Prostate gland (tissue), 2 donors: ENCODE measurements at regions not wholly inside any gene's neighbourhood (a gene's known extent, or its start where the extent isn't known, plus 50 kb on each side); places are given as distances from the start of the nearest gene placed in this dataset.

Experiments
- DNase-seq: peaks from one replicate; pipeline ENCODE4 v3.0.0-alpha.2; 2019; ENCODE audit warnings: low spot score
- H3K27ac ChIP-seq, 2 donors: fragments of 200-600 bp; sonication (generic); 2 replicates each; pipeline ENCODE4 v1.5.1; 2017 to 2019
- H3K27me3 ChIP-seq: fragments of 200-600 bp; sonication (generic); replicated peaks from 2 replicates; pipeline ENCODE4 v1.5.1; 2019; ENCODE audit not compliant: insufficient read depth
- H3K36me3 ChIP-seq, 2 donors: fragments of 200-600 bp; sonication (generic); 1 replicate in 1 of 2; 2 replicates in 1 of 2; pipeline versions ENCODE4 v1.5.1 to v1.8.1; 2017 to 2019
- H3K4me1 ChIP-seq: fragments of 200-600 bp; sonication (generic); replicated peaks from 2 replicates; pipeline ENCODE4 v1.5.1; 2019
- H3K4me3 ChIP-seq, 2 donors: fragments of 200-600 bp; sonication (generic); 2 replicates each; pipeline ENCODE4 v1.5.1; 2017 to 2019
- H3K9me3 ChIP-seq: fragments of 200-600 bp; sonication (generic); 2 replicates; pipeline ENCODE4 v1.5.1; 2017
- POLR2A ChIP-seq: fragments of 450-650 bp; IDR thresholded peaks from one replicate; pipeline ENCODE4 v1.6.1; 2016; ENCODE audit warnings: antibody characterized with exemption, mild to moderate bottlenecking
- POLR2AphosphoS5 ChIP-seq: sonication (generic); formaldehyde crosslinking; IDR thresholded peaks from one replicate; pipeline ENCODE4 v1.6.1; 2017; ENCODE audit warnings: antibody characterized with exemption
- WGBS: methylation state at CpG from one replicate; pipeline ENCODE4 v1.1.5; 2018; 5-methylcytosine and 5-hydroxymethylcytosine counted together
- intact Hi-C: fragments of 100-400 bp; cut with DNase I; formaldehyde crosslinking; loops from one replicate; pipeline ENCODE4 v1.14.2; 2022
- TF ChIP-seq, protein P1 (sequence below), 4 experiments: fragments of 200-600 bp in 2 of 4; fragments of 450-650 bp in 2 of 4; sonication (generic) in 2 of 4; IDR thresholded peaks; 1 replicate in 3 of 4; 2 replicates in 1 of 4; pipeline ENCODE4 v1.5.1; 2016 to 2019; ENCODE audit warnings: antibody characterized with exemption in 4 of 4, mild to moderate bottlenecking in 2 of 4, moderate library complexity in 2 of 4

DNA sequence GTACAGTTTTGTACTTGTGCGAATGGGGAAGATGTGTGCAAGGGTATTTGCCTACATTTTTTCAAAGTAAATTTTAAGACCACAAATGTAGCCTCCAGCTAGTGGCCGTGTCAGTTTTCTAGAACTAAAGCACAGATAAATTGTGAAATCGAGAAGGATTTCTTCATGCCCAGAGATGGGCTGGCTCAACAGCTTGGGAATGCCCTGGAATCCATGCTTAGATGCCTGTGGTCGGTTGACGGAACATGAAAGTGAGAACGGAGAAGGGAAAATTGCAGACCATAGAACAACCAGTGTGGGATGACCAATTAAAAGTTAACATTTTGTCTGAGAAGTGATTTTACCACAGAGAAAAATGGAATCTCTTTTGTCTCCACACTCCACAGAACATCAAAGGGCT is 73.2 kb upstream of the VCX2 start:
- 94% methylated on average over 6 of the region's 6 CpGs for WGBS
- Histone ChIP-seq H3K36me3 (no peaks in the 10 kb centered on the region), H3K27ac (no peak overlapping the region), H3K4me3 (no peak overlapping the region), H3K9me3 (no peaks in the 10 kb centered on the region), H3K27me3 (no peaks in the 10 kb centered on the region), H3K4me1 (no peaks in the 10 kb centered on the region)
- DNase-seq = no peak
- TF ChIP-seq POLR2A (no peak), POLR2AphosphoS5 (no peak)
- TF ChIP-seq, protein P1, sequence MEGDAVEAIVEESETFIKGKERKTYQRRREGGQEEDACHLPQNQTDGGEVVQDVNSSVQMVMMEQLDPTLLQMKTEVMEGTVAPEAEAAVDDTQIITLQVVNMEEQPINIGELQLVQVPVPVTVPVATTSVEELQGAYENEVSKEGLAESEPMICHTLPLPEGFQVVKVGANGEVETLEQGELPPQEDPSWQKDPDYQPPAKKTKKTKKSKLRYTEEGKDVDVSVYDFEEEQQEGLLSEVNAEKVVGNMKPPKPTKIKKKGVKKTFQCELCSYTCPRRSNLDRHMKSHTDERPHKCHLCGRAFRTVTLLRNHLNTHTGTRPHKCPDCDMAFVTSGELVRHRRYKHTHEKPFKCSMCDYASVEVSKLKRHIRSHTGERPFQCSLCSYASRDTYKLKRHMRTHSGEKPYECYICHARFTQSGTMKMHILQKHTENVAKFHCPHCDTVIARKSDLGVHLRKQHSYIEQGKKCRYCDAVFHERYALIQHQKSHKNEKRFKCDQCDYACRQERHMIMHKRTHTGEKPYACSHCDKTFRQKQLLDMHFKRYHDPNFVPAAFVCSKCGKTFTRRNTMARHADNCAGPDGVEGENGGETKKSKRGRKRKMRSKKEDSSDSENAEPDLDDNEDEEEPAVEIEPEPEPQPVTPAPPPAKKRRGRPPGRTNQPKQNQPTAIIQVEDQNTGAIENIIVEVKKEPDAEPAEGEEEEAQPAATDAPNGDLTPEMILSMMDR (IDR thresholded peaks at IDR 0.05) = no peak
- intact Hi-C loops = no loop called here

DNA sequence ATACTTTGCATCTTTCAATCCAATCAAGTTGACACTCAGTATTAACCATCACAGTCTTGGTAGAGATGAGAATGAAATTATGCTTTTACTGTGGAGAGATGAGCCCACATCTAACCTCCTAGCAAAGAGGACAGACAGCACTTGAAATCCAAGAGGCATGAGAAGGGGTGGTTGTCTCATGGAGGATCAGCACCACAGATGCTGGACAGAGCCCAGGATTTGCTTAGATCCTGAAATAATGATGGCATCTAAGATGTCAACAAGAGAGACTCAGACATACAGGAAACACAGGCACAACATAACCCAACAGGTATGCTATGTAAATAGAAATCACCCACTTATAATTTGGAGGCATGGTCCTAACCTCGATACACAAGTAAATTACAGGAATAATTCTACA is 74.3 kb upstream of the VCX2 start:
- H3K27ac ChIP-seq = no peak overlapping the region
- DNase-seq = no peak
- WGBS = 87% methylated on average over 1 of the region's 1 CpG
- no peaks in the 10 kb centered on the region for H3K4me1 ChIP-seq
- TF ChIP-seq, protein P1 (IDR thresholded peaks at IDR 0.05) = no peak
- TF ChIP-seq POLR2AphosphoS5 = no peak
- no peak for TF ChIP-seq POLR2A
- no peaks in the 10 kb centered on the region for H3K27me3 ChIP-seq
- H3K9me3 ChIP-seq = no peaks in the 10 kb centered on the region
- H3K36me3 ChIP-seq = no peaks in the 10 kb centered on the region
- no peak overlapping the region for H3K4me3 ChIP-seq
- intact Hi-C loops = no loop called here

- Histone ChIP-seq H3K9me3 (no peaks in the 10 kb centered on the region), H3K27me3 (no peaks in the 10 kb centered on the region), H3K4me3 (no peak overlapping the region), H3K27ac (no peak overlapping the region), H3K4me1 (no peaks in the 10 kb centered on the region), H3K36me3 (no peaks in the 10 kb centered on the region)
- no peak for DNase-seq
- TF ChIP-seq, protein P1 (IDR thresholded peaks at IDR 0.05) = no peak
- no peak for TF ChIP-seq POLR2A
- intact Hi-C loops = no loop called here
- whole genome bisulfite sequencing = 80% methylated on average over 3 of the region's 3 CpGs
These were observed 82.0 kb upstream of the VCX2 start for GRCh38 chrX:8253096-8253495.

DNA sequence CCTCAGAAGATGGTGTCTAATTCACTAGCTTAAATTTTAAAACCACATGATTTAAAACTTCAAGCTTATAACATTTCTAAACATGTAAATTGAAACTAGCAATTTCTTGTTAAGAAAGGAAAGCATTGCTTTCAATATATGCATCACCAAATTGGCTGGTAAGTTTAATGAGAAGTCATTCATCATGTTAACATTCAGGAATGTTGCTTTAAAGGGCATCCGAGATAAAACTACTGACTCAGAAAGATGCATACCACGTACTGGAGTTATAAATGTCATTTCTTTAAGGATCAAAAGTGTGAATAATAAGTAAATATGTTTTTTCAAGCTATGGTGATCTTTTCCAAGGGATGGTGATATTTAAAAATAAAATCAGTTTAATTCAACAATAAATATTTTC is 83.3 kb upstream of the VCX2 start:
- no peak for DNase-seq
- TF ChIP-seq POLR2A (no peak), POLR2AphosphoS5 (no peak)
- TF ChIP-seq, protein P1 (IDR thresholded peaks at IDR 0.05) = no peak
- Histone ChIP-seq H3K36me3 (no peaks in the 10 kb centered on the region), H3K27ac (no peak overlapping the region), H3K27me3 (no peaks in the 10 kb centered on the region), H3K4me3 (no peak overlapping the region), H3K9me3 (no peaks in the 10 kb centered on the region), H3K4me1 (no peaks in the 10 kb centered on the region)
- intact Hi-C loops = no loop called here
- 39% methylated on average over 2 of the region's 2 CpGs for WGBS

- intact Hi-C loops = no loop called here
- Histone ChIP-seq H3K9me3 (no peaks in the 10 kb centered on the region), H3K4me1 (no peaks in the 10 kb centered on the region), H3K4me3 (no peak overlapping the region), H3K27me3 (no peaks in the 10 kb centered on the region), H3K36me3 (no peaks in the 10 kb centered on the region), H3K27ac (no peak overlapping the region)
- TF ChIP-seq POLR2AphosphoS5 (no peak), POLR2A (no peak)
- TF ChIP-seq, protein P1 (IDR thresholded peaks at IDR 0.05) = no peak
- 63% methylated on average over 4 of the region's 4 CpGs for WGBS
- no peak for DNase-seq
These were observed 101.8 kb upstream of the VCX2 start for GRCh38 chrX:8272821-8273220.
